Gastrocnemius medialis (tissue), 4 donors: ENCODE measurements at regions not wholly inside any gene's neighbourhood (a gene's known extent, or its start where the extent isn't known, plus 50 kb on each side); places are given as distances from the start of the nearest gene placed in this dataset.

Experiments
- ATAC-seq, 2 donors: fragments of 150-250 bp; one replicate each; pipeline ENCODE4 v1.9.1; 2016
- DNase-seq, 2 donors: peaks; one replicate each; pipeline ENCODE4 v3.0.0-alpha.2; 2019
- H3K27ac ChIP-seq, 4 donors: fragments of 200-600 bp; sonication (generic); 1 replicate in 1 of 4; 2 replicates in 3 of 4; pipeline ENCODE4 v1.5.1; 2016 to 2018; ENCODE audit warnings: mild to moderate bottlenecking in 2 of 4, moderate library complexity in 1 of 4
- H3K27me3 ChIP-seq, 3 donors: fragments of 200-600 bp; sonication (generic) in 2 of 3; 1 replicate in 1 of 3; 2 replicates in 2 of 3; pipeline versions ENCODE4 v1.5.1 to v1.6.0; 2016 to 2019; ENCODE audit warnings: mild to moderate bottlenecking in 1 of 3, moderate library complexity in 1 of 3
- H3K36me3 ChIP-seq, 2 donors: fragments of 200-600 bp; sonication (generic) in 1 of 2; one replicate each; pipeline ENCODE4 v1.5.1; 2017 to 2018
- H3K4me1 ChIP-seq, 2 donors: fragments of 200-600 bp; sonication (generic) in 1 of 2; one replicate each; pipeline ENCODE4 v1.5.1; 2016 to 2017; ENCODE audit warnings: mild to moderate bottlenecking in 2 of 2
- H3K4me3 ChIP-seq, 4 donors: fragments of 200-600 bp; sonication (generic) in 3 of 4; 1 replicate in 1 of 4; 2 replicates in 3 of 4; pipeline ENCODE4 v1.5.1; 2016 to 2019; ENCODE audit warnings: mild to moderate bottlenecking in 2 of 4
- H3K9me3 ChIP-seq, 3 donors: fragments of 200-600 bp; sonication (generic) in 2 of 3; 1 replicate in 1 of 3; 2 replicates in 2 of 3; pipeline ENCODE4 v1.5.1; 2016 to 2019
- CTCF ChIP-seq, 5 experiments: fragments of 450-650 bp in 3 of 5; fragments of 200-600 bp in 2 of 5; sonication (generic) in 2 of 5; IDR thresholded peaks in 4 of 5; conservative IDR thresholded peaks in 1 of 5; 1 replicate in 4 of 5; 2 replicates in 1 of 5; pipeline ENCODE4 v1.5.1; 2016 to 2019; ENCODE audit warnings: antibody characterized with exemption in 5 of 5, mild to moderate bottlenecking in 3 of 5, moderate library complexity in 3 of 5
- POLR2A ChIP-seq, 2 donors: fragments of 450-650 bp; IDR thresholded peaks; one replicate each; pipeline ENCODE4 v1.6.1; 2017; ENCODE audit warnings: antibody characterized with exemption in 2 of 2, mild to moderate bottlenecking in 2 of 2, moderate library complexity in 2 of 2
- in situ Hi-C, 4 donors: fragments of 200-750 bp; cut with MboI; loops; one replicate each; pipeline versions ENCODE4 v1.15.0 to v1.8.0; 2017; ENCODE audit warnings: low sequenced_read_pairs in 4 of 4
- intact Hi-C: fragments of 100-400 bp; cut with DNase I; formaldehyde crosslinking; loops from one replicate; pipeline ENCODE4 v1.15.1; 2023; ENCODE audit warnings: low total_unique reads

GRCh38 chr20:51165131-51165530 lies 142.2 kb upstream of the KCNG1 start:
- no peak overlapping the region for H3K27ac ChIP-seq
- no peaks in the 10 kb centered on the region for H3K36me3 ChIP-seq
- no peaks in the 10 kb centered on the region for H3K4me1 ChIP-seq
- H3K27me3 ChIP-seq, result no peaks in the 10 kb centered on the region
- in situ Hi-C loops, result no loop called here
- no peak overlapping the region for H3K4me3 ChIP-seq
- DNase-seq (no peak), ATAC-seq (no peak)
- TF ChIP-seq CTCF (IDR thresholded peaks at IDR 0.05 in 4 of 5, conservative IDR thresholded peaks at IDR 0.05 in 1 of 5), result no peak
- TF ChIP-seq POLR2A (IDR thresholded peaks at IDR 0.05), result no peak
- intact Hi-C loops, result no loop called here
- no peaks in the 10 kb centered on the region for H3K9me3 ChIP-seq

GRCh38 chr20:51164731-51165130 lies 141.8 kb upstream of the KCNG1 start:
- ATAC-seq (no peak), DNase-seq (no peak)
- TF ChIP-seq POLR2A (IDR thresholded peaks at IDR 0.05) (no peak), CTCF (IDR thresholded peaks at IDR 0.05 in 4 of 5, conservative IDR thresholded peaks at IDR 0.05 in 1 of 5) (no peak)
- H3K27ac ChIP-seq, result no peak overlapping the region
- no peak overlapping the region for H3K4me3 ChIP-seq
- intact Hi-C loops (no loop called here), in situ Hi-C loops (no loop called here)
- no peaks in the 10 kb centered on the region for H3K4me1 ChIP-seq
- no peaks in the 10 kb centered on the region for H3K36me3 ChIP-seq
- H3K9me3 ChIP-seq, result no peaks in the 10 kb centered on the region
- no peaks in the 10 kb centered on the region for H3K27me3 ChIP-seq

GRCh38 chr20:51163996-51164600 lies 141.2 kb upstream of the KCNG1 start:
- H3K36me3 ChIP-seq, result no peaks in the 10 kb centered on the region
- no peaks in the 10 kb centered on the region for H3K4me1 ChIP-seq
- TF ChIP-seq POLR2A (IDR thresholded peaks at IDR 0.05), result no peak
- no peak for TF ChIP-seq CTCF (IDR thresholded peaks at IDR 0.05 in 4 of 5, conservative IDR thresholded peaks at IDR 0.05 in 1 of 5)
- H3K27me3 ChIP-seq, result no peaks in the 10 kb centered on the region
- H3K27ac ChIP-seq, result no peak overlapping the region
- DNase-seq, result no peak
- ATAC-seq, result no peak
- in situ Hi-C loops (no loop called here), intact Hi-C loops (no loop called here)
- H3K9me3 ChIP-seq, result no peaks in the 10 kb centered on the region
- H3K4me3 ChIP-seq, result no peak overlapping the region

- ATAC-seq (no peak), DNase-seq (no peak)
- intact Hi-C loops (no loop called here), in situ Hi-C loops (no loop called here)
- no peaks in the 10 kb centered on the region for H3K36me3 ChIP-seq
- no peak for TF ChIP-seq CTCF (IDR thresholded peaks at IDR 0.05 in 4 of 5, conservative IDR thresholded peaks at IDR 0.05 in 1 of 5)
- no peak for TF ChIP-seq POLR2A (IDR thresholded peaks at IDR 0.05)
- no peak overlapping the region for H3K27ac ChIP-seq
- no peaks in the 10 kb centered on the region for H3K9me3 ChIP-seq
- H3K4me3 ChIP-seq, result no peak overlapping the region
- no peaks in the 10 kb centered on the region for H3K4me1 ChIP-seq
- peaks cover 0 to 4% (median 0%) of the 10 kb centered on the region in 3 donors for H3K27me3 ChIP-seq
These were observed 139.1 kb upstream of the KCNG1 start for GRCh38 chr20:51162015-51162414.

- peaks cover 0 to 4% (median 0%) of the 10 kb centered on the region in 3 donors for H3K27me3 ChIP-seq
- DNase-seq, result no peak
- no peak overlapping the region for H3K4me3 ChIP-seq
- intact Hi-C loops (no loop called here), in situ Hi-C loops (no loop called here)
- no peaks in the 10 kb centered on the region for H3K9me3 ChIP-seq
- no peak overlapping the region for H3K27ac ChIP-seq
- H3K4me1 ChIP-seq, result no peaks in the 10 kb centered on the region
- TF ChIP-seq CTCF (IDR thresholded peaks at IDR 0.05 in 4 of 5, conservative IDR thresholded peaks at IDR 0.05 in 1 of 5) (no peak), POLR2A (IDR thresholded peaks at IDR 0.05) (no peak)
- ATAC-seq, result no peak
- H3K36me3 ChIP-seq, result no peaks in the 10 kb centered on the region
These were observed 137.9 kb upstream of the KCNG1 start for GRCh38 chr20:51160821-51161220.
